HG03097 (cell line): ENCODE measurements at regions not wholly inside any gene's neighbourhood (a gene's known extent, or its start where the extent isn't known, plus 50 kb on each side); places are given as distances from the start of the nearest gene placed in this dataset.

Source experiments
- ATAC-seq: cut with Tn5 transposase; IDR thresholded peaks from one replicate; pipeline ENCODE4 v1.9.1; 2021; ENCODE audit not compliant: unreplicated experiment, low FRiP score

- peak; percentile 77 for ATAC-seq
Measured at GRCh38 chr3:186413615-186414415, 51.8 kb upstream of the DGKG start.

DNA sequence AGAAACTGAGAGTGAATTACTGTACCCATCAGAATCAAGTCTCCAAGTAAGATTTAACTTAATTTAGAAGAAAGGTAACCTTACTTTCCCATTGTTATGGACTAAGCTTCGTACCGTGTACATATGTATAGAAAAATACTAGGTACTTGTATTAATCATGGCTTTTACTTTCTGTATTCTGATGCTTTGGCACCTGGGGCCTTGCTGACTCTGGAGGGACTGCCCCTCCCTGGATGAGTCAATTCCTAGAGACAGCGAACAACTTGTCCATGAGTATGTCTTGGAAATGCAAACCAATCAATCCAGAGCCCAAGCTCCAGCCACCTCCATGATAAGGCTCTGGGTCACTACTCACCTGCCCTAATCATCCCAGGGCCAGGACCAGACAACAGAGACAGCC is 50.0 kb upstream of the DGKG start:
- no peak for ATAC-seq
